Lung (tissue), 11 donors: ENCODE measurements at regions not wholly inside any gene's neighbourhood (a gene's known extent, or its start where the extent isn't known, plus 50 kb on each side); places are given as distances from the start of the nearest gene placed in this dataset.
A peak's percentile ranks its signal among the peaks of the same experiment; 100 is the strongest.

ENCODE experiments used
- ATAC-seq: fragments of 200-7000 bp; cut with Tn5 transposase; one replicate; pipeline ENCODE4 v1.9.1; 2020; ENCODE audit warnings: moderate number of reproducible peaks; ENCODE audit not compliant: insufficient read depth, low FRiP score
- DNase-seq, 3 donors: peaks; one replicate each; pipeline ENCODE4 v3.0.0-alpha.2; 2013 to 2017
- H3K27ac ChIP-seq, 2 donors: one replicate each; pipeline ENCODE4 v1.5.1; 2013; ENCODE audit warnings: mild to moderate bottlenecking in 2 of 2, moderate library complexity in 2 of 2, control low read depth in 1 of 2, inconsistent platforms in 1 of 2, low read depth in 1 of 2, low read length in 1 of 2
- H3K27me3 ChIP-seq, 3 donors: one replicate each; pipeline ENCODE4 v1.5.1; 2013; ENCODE audit warnings: low read length in 2 of 3; ENCODE audit not compliant: control insufficient read depth in 3 of 3, insufficient read depth in 3 of 3
- H3K36me3 ChIP-seq, 4 donors: one replicate each; pipeline ENCODE4 v1.5.1; 2013; ENCODE audit warnings: low read length in 4 of 4, mild to moderate bottlenecking in 1 of 4, moderate library complexity in 1 of 4; ENCODE audit not compliant: control insufficient read depth in 4 of 4, insufficient read depth in 4 of 4
- H3K4me1 ChIP-seq, 5 donors: one replicate each; pipeline ENCODE4 v1.5.1; 2013; ENCODE audit warnings: low read length in 5 of 5, mild to moderate bottlenecking in 2 of 5, moderate library complexity in 1 of 5; ENCODE audit not compliant: control insufficient read depth in 5 of 5, insufficient read depth in 5 of 5
- H3K4me3 ChIP-seq: one replicate; pipeline ENCODE4 v1.5.1; 2013; ENCODE audit warnings: mild to moderate bottlenecking, control low read depth, moderate library complexity
- H3K9ac ChIP-seq, 2 donors: one replicate each; pipeline ENCODE4 v1.5.1; 2013; ENCODE audit warnings: low read length in 2 of 2, control low read depth in 1 of 2; ENCODE audit not compliant: insufficient read depth in 1 of 2
- H3K9me3 ChIP-seq, 4 donors: one replicate each; pipeline ENCODE4 v1.5.1; 2013; ENCODE audit warnings: low read length in 3 of 4, mild to moderate bottlenecking in 1 of 4, moderate library complexity in 1 of 4; ENCODE audit not compliant: control insufficient read depth in 4 of 4, insufficient read depth in 3 of 4
- CTCF ChIP-seq: IDR thresholded peaks from 2 replicates; pipeline ENCODE4 v1.5.1; 2012; ENCODE audit warnings: mild to moderate bottlenecking; ENCODE audit errors: control extremely low read depth, extremely low read depth
- WGBS, 2 donors: extraction: QIAGEN DNeasy Blood & Tissue Kit; methylation state at CpG; one replicate each; pipeline ENCODE4 v1.1.7; 2013; 5-methylcytosine and 5-hydroxymethylcytosine counted together
- donor health status: control.
- donor health status: control.
- donor health status: Bipolar disorder and iron deficiency.
- donor health status: healthy.
- donor health status: DM: yes; HTN: yes; CAD: no.

DNA sequence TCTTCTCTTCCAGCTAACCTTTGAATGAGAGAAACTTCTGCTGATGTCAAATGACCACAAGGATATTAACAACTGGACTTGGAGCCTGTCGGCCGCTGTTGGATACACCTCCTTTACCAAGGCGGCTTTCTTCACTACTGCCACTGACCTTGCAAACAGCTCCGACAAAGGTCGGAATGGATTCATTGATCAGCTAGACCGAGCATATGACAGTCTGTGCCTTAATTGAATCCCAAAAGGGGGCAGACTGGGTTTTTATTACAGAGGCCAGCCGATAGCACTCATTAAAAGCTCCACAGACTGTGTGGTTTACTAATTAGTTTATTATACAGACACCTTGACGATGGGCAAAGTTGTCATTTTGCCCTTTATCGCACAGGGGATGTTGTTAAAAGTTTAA is 394.5 kb downstream of the RERGL start:
- no peaks in the 10 kb centered on the region for H3K36me3 ChIP-seq
- H3K9ac ChIP-seq: no peak overlapping the region
- ATAC-seq (no peak), DNase-seq (peak in 1 of 3 donors; percentile 8)
- no peak overlapping the region for H3K4me3 ChIP-seq
- H3K27ac ChIP-seq: no peak overlapping the region
- H3K4me1 ChIP-seq: no peaks in the 10 kb centered on the region
- H3K27me3 ChIP-seq: no peaks in the 10 kb centered on the region
- 69 to 79% methylated on average over 9 of the region's 9 CpGs for WGBS, 2 donors
- no peaks in the 10 kb centered on the region for H3K9me3 ChIP-seq
- TF ChIP-seq CTCF: no peak

- DNase-seq: no peak
- WGBS, 2 donors: 87 to 100% methylated on average over 2 of the region's 2 CpGs
- no peak for ATAC-seq
These were observed 398.6 kb downstream of the RERGL start for GRCh38 chr12:17691369-17691768.

DNA sequence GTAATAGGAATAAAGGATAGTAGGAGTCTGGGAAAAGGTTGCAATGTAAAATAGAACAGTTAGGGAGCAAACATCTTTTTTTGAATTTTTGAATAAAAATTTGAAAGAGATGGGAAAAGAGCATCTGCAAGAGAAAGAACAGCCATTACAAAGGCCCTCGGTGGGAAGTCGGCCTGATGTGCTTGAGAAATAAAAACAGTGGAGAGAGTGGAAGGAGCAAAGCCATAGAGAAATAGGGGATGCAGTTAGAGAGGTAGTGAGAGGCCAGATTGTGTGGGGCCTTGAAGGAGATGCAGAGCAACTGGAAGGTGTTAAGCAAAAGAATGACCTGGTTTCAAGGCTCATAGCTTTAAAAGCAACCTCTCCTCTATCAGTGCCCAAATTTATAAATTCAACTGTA is 409.8 kb downstream of the RERGL start:
- DNase-seq: no peak
- no peak for TF ChIP-seq CTCF
- no peaks in the 10 kb centered on the region for H3K9me3 ChIP-seq
- no peak overlapping the region for H3K4me3 ChIP-seq
- H3K9ac ChIP-seq: no peak overlapping the region
- H3K27me3 ChIP-seq: no peaks in the 10 kb centered on the region
- no peaks in the 10 kb centered on the region for H3K4me1 ChIP-seq
- WGBS, 2 donors: 32 to 44% methylated on average over 2 of the region's 2 CpGs
- no peak for ATAC-seq
- H3K27ac ChIP-seq: no peak overlapping the region
- H3K36me3 ChIP-seq: no peaks in the 10 kb centered on the region

More at GRCh38 chr12:17691369-17691768, 398.6 kb downstream of the RERGL start:
- H3K36me3 ChIP-seq: no peaks in the 10 kb centered on the region
- no peak overlapping the region for H3K4me3 ChIP-seq
- no peaks in the 10 kb centered on the region for H3K4me1 ChIP-seq
- no peaks in the 10 kb centered on the region for H3K27me3 ChIP-seq
- H3K27ac ChIP-seq: no peak overlapping the region
- H3K9me3 ChIP-seq: peaks cover 0 to 2% (median 0%) of the 10 kb centered on the region in 4 donors
- no peak overlapping the region for H3K9ac ChIP-seq
- TF ChIP-seq CTCF: no peak

DNA sequence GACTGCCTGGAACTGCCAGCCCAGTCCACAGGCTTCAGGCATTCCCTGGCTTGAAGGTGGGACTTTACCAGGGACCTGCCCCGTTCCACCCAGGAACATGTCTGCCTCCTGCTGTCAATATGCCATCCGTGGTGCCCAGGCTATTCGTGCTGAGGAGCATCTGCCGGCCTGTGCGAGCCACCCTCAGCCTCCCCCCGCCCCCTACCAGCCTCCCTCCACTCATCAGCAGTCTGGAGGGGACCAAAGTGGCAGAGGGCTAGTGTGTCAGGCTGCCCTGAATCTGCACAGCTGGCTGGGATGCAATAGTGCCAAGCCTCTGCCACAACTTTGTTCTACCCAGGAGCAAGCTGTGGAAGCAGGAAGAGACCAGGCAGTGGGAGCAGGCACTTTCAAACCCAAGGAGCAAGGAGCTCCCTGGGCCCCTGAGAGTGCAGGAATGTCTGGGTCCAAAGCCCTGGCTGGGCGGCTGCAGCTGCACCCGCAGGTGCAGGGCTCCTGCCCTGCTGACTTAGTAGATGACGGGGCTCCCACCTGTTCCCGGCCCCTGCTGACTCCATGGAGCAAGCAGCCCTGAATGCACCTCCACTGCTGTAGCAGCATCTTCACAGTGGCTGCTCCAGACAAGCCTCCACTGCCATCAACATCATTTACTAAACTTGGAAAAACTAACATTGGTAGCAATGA is 423.2 kb downstream of the RERGL start:
- Histone ChIP-seq H3K4me1 (no peaks in the 10 kb centered on the region), H3K4me3 (no peak overlapping the region), H3K9me3 (peaks cover 0 to 2% (median 0%) of the 10 kb centered on the region in 4 donors), H3K36me3 (no peaks in the 10 kb centered on the region), H3K27me3 (peaks cover 0 to 3% (median 0%) of the 10 kb centered on the region in 3 donors), H3K9ac (no peak overlapping the region), H3K27ac (no peak overlapping the region)
- no peak for TF ChIP-seq CTCF
- no peak for DNase-seq
- no peak for ATAC-seq
- WGBS, 2 donors: 87 to 92% methylated on average over 10 of the region's 10 CpGs
